ENCODE measurements at regions not wholly inside any gene's neighbourhood (a gene's known extent, or its start where the extent isn't known, plus 50 kb on each side); places are given as distances from the start of the nearest gene placed in this dataset.

DNA sequence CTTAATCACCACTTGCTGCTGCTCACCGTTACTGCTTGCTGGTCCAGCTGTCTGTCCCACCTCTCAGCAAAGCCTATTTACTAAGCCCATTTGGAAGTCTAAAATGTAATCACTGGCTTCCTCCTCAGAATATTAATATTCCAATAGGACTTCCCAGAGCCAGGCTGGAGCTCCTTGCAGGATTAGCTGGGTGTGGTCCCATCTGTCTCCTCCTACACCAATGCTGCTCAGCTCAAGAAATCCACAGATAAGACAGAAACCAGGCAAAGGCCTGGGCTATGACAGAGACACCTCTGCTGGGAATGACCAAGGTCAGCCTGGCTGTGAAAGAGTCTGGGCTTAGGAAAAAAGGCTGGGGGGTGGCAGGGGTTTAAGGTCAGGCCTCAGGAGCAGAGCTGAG is 317.8 kb downstream of the BUD13 start:
- in situ Hi-C loops (cut with MboI; ENCODE audit: low pct_unique_long_range_greater_than_20kb, low sequenced_read_pairs, unreplicated experiment), result no loop called here
- DNase-seq (ENCODE audit: low spot score), result no peak
- TF ChIP-seq, protein P1, sequence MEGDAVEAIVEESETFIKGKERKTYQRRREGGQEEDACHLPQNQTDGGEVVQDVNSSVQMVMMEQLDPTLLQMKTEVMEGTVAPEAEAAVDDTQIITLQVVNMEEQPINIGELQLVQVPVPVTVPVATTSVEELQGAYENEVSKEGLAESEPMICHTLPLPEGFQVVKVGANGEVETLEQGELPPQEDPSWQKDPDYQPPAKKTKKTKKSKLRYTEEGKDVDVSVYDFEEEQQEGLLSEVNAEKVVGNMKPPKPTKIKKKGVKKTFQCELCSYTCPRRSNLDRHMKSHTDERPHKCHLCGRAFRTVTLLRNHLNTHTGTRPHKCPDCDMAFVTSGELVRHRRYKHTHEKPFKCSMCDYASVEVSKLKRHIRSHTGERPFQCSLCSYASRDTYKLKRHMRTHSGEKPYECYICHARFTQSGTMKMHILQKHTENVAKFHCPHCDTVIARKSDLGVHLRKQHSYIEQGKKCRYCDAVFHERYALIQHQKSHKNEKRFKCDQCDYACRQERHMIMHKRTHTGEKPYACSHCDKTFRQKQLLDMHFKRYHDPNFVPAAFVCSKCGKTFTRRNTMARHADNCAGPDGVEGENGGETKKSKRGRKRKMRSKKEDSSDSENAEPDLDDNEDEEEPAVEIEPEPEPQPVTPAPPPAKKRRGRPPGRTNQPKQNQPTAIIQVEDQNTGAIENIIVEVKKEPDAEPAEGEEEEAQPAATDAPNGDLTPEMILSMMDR (IDR thresholded peaks at IDR 0.05; ENCODE audit: extremely low read depth, insufficient read depth, missing control alignments), result no peak

DNA sequence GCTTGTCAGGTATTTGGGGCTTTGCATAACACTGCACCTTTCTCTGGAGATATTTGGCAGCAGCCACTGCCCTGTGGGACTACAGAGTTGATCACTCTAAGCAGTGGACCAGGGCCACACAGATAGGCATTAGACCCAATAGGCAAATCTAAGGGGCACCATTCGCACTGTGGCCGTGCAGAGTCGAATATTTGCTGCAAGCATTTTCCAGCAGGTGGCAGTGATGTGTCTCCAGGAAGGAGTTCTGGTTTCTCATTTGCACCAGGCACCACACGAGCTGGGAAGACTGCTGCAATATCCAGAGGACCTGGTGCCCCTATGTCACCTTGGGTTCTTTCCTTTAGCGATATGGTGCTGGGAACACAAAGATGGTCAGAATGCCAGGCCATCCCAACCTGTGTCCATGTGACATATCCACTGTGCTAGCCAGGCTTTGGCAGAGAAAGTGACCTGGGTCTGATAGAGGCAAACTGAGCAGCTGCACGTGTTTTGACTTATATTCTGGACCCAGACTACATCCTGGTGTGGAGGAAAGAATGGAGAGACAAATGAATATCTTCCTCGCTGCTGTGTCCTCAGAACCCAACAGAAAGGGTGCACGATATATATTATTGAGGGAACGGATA is 318.7 kb downstream of the BUD13 start:
- peak; percentile 60 for DNase-seq (ENCODE audit: low spot score)
- in situ Hi-C loops (cut with MboI; ENCODE audit: low pct_unique_long_range_greater_than_20kb, low sequenced_read_pairs, unreplicated experiment), result no loop called here
- TF ChIP-seq, protein P1 (IDR thresholded peaks at IDR 0.05; ENCODE audit: extremely low read depth, insufficient read depth, missing control alignments), result peak; percentile 77

DNA sequence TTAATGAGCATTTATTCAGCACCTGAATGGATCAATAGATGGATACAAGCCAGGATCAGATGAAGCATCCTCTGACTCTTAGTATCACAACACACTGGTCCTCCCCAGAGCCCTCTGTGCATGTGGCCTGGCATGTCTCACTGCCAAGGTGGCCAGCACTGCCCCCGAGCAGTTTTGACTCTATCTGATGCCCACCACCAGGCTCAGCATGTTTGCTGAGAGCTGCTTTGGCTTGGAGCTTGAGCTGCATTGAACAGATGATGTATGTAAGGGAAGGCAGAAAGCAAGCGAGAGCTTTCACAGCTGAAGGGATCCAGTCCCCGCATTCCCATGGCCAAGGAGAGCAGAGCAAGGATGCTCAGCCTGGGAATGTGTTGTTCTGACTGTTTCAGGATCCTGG is 320.3 kb downstream of the BUD13 start:
- in situ Hi-C loops (cut with MboI; ENCODE audit: low pct_unique_long_range_greater_than_20kb, low sequenced_read_pairs, unreplicated experiment), result no loop called here
- no peak for DNase-seq (ENCODE audit: low spot score)
- TF ChIP-seq, protein P1 (IDR thresholded peaks at IDR 0.05; ENCODE audit: extremely low read depth, insufficient read depth, missing control alignments), result no peak

GRCh38 chr11:116449522-116449921 is 323.3 kb downstream of the BUD13 start:
- DNase-seq (ENCODE audit: low spot score), result no peak
- in situ Hi-C loops (cut with MboI; ENCODE audit: low pct_unique_long_range_greater_than_20kb, low sequenced_read_pairs, unreplicated experiment), result no loop called here
- TF ChIP-seq, protein P1 (IDR thresholded peaks at IDR 0.05; ENCODE audit: extremely low read depth, insufficient read depth, missing control alignments), result no peak

GRCh38 chr11:116446048-116446941 is 326.5 kb downstream of the BUD13 start:
- in situ Hi-C loops (cut with MboI; ENCODE audit: low pct_unique_long_range_greater_than_20kb, low sequenced_read_pairs, unreplicated experiment), result no loop called here
- TF ChIP-seq, protein P1 (IDR thresholded peaks at IDR 0.05; ENCODE audit: extremely low read depth, insufficient read depth, missing control alignments), result no peak
- DNase-seq (ENCODE audit: low spot score), result no peak

GRCh38 chr11:116445108-116446047 is 327.4 kb downstream of the BUD13 start:
- TF ChIP-seq, protein P1 (IDR thresholded peaks at IDR 0.05; ENCODE audit: extremely low read depth, insufficient read depth, missing control alignments), result no peak
- in situ Hi-C loops (cut with MboI; ENCODE audit: low pct_unique_long_range_greater_than_20kb, low sequenced_read_pairs, unreplicated experiment), result no loop called here
- no peak for DNase-seq (ENCODE audit: low spot score)

Data from GM13977 (cell line).